ENCODE measurements at regions not wholly inside any gene's neighbourhood (a gene's known extent, or its start where the extent isn't known, plus 50 kb on each side); places are given as distances from the start of the nearest gene placed in this dataset.

DNA sequence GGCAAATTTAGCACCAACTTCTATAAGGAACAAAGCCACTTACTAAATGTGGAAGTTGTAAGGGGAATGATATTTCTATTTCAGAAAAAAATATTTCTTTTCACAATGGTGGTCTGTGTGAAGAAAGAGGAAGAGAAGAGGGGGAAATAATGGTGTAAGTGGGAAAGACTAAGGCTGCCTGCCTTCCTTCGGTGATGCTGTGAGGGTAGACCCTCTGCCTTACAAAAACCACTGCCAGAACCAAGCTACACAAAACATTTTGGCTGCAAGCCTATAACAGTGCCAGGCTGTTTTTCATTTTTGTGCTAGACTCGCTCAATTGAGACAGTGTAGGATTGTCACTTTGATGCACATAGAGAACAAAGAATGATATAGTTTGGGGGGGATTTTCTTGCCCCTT is 286.6 kb downstream of the ZEB2 start:
- WGBS (ENCODE audit: insufficient coverage), result no CpG with 5 or more reads among the region's 2 CpGs
- H3K27me3 Mint-ChIP-seq (ENCODE audit: low read depth in 3 of 3), result peaks cover 0 to 1% (median 0%) of the 10 kb centered on the region in 3 donors
- peaks cover 22% of the 10 kb centered on the region for H3K4me1 Mint-ChIP-seq
- H3K9me3 ChIP-seq (replicated peaks in 1 of 2; ENCODE audit: control insufficient read depth in 1 of 2, insufficient read depth in 1 of 2, low read length in 2 of 2), result no peaks in the 10 kb centered on the region
- peak overlapping the region in 2 of 7 donors; percentile 46 to 52 for H3K27ac Mint-ChIP-seq
- H3K79me2 ChIP-seq (ENCODE audit: insufficient read depth, low read length), result no peaks in the 10 kb centered on the region
- no peak overlapping the region for H3K4me2 ChIP-seq (replicated peaks; ENCODE audit: extremely low read depth, low read length, poor library complexity, severe bottlenecking)
- no peaks in the 10 kb centered on the region for H4K20me1 ChIP-seq (ENCODE audit: insufficient read depth, low read length)
- intact Hi-C loops (cut with micrococcal nuclease), result no loop called here
- no peak overlapping the region for H3K9ac ChIP-seq (ENCODE audit: insufficient read depth, low read length, poor library complexity, severe bottlenecking)
- no peak overlapping the region for H2AFZ ChIP-seq (ENCODE audit: insufficient read depth, low read depth, low read length, poor library complexity, severe bottlenecking)
- peaks cover 4 to 6% of the 10 kb centered on the region in 2 donors for H3K36me3 Mint-ChIP-seq
- H3K9me3 Mint-ChIP-seq, result peaks cover 0 to 4% (median 0%) of the 10 kb centered on the region in 7 donors
- H3K27ac ChIP-seq (ENCODE audit: low read depth in 1 of 2, low read length in 2 of 2), result no peak overlapping the region
- H3K36me3 ChIP-seq (replicated peaks in 1 of 2; ENCODE audit: control insufficient read depth in 1 of 2, insufficient read depth in 2 of 2, low read length in 2 of 2), result no peaks in the 10 kb centered on the region
- peak in 1 of 3 donors; percentile 5 for DNase-seq
- no peak overlapping the region for H3K4me3 ChIP-seq (replicated peaks in 1 of 3; ENCODE audit: low read depth in 2 of 3, low read length in 3 of 3)
- peaks cover 13 to 26% of the 10 kb centered on the region in 2 donors for H3K4me1 ChIP-seq (ENCODE audit: control insufficient read depth in 1 of 2, insufficient read depth in 2 of 2, low read length in 2 of 2)
- no peak for TF ChIP-seq CTCF (IDR thresholded peaks at IDR 0.05)
- no peaks in the 10 kb centered on the region for H3K27me3 ChIP-seq (ENCODE audit: control insufficient read depth in 2 of 2, insufficient read depth in 2 of 2, low read length in 2 of 2)
- H3K4me3 Mint-ChIP-seq, result no peak overlapping the region

- Histone ChIP-seq H3K36me3 (replicated peaks in 1 of 2; ENCODE audit: control insufficient read depth in 1 of 2, insufficient read depth in 2 of 2, low read length in 2 of 2) (no peaks in the 10 kb centered on the region), H4K20me1 (ENCODE audit: insufficient read depth, low read length) (no peaks in the 10 kb centered on the region), H3K27ac (ENCODE audit: low read depth in 1 of 2, low read length in 2 of 2) (no peak overlapping the region), H3K4me2 (replicated peaks; ENCODE audit: extremely low read depth, low read length, poor library complexity, severe bottlenecking) (no peak overlapping the region), H2AFZ (ENCODE audit: insufficient read depth, low read depth, low read length, poor library complexity, severe bottlenecking) (no peak overlapping the region), H3K9ac (ENCODE audit: insufficient read depth, low read length, poor library complexity, severe bottlenecking) (no peak overlapping the region), H3K9me3 (replicated peaks in 1 of 2; ENCODE audit: control insufficient read depth in 1 of 2, insufficient read depth in 1 of 2, low read length in 2 of 2) (no peaks in the 10 kb centered on the region), H3K27me3 (ENCODE audit: control insufficient read depth in 2 of 2, insufficient read depth in 2 of 2, low read length in 2 of 2) (no peaks in the 10 kb centered on the region), H3K4me1 (ENCODE audit: control insufficient read depth in 1 of 2, insufficient read depth in 2 of 2, low read length in 2 of 2) (peaks cover 0 to 11% of the 10 kb centered on the region in 2 donors), H3K79me2 (ENCODE audit: insufficient read depth, low read length) (no peaks in the 10 kb centered on the region), H3K4me3 (replicated peaks in 1 of 3; ENCODE audit: low read depth in 2 of 3, low read length in 3 of 3) (no peak overlapping the region)
- Mint-ChIP-seq H3K4me3 (no peak overlapping the region), H3K27me3 (ENCODE audit: low read depth in 3 of 3) (peaks cover 0 to 1% (median 0%) of the 10 kb centered on the region in 3 donors), H3K4me1 (peaks cover 13% of the 10 kb centered on the region), H3K27ac (no peak overlapping the region), H3K36me3 (peaks cover 4 to 5% of the 10 kb centered on the region in 2 donors), H3K9me3 (no peaks in the 10 kb centered on the region)
- intact Hi-C loops (cut with micrococcal nuclease), result no loop called here
- TF ChIP-seq CTCF (IDR thresholded peaks at IDR 0.05), result no peak
- WGBS (ENCODE audit: insufficient coverage), result no CpG with 5 or more reads among the region's 1 CpG
- DNase-seq, result no peak
Observed at GRCh38 chr2:144230448-144231085, 289.4 kb downstream of the ZEB2 start.

Data from CD14-positive monocyte (primary cell).